Subcutaneous abdominal adipose tissue (tissue), 5 donors: ENCODE measurements at regions not wholly inside any gene's neighbourhood (a gene's known extent, or its start where the extent isn't known, plus 50 kb on each side); places are given as distances from the start of the nearest gene placed in this dataset.
"Not testable (repeated sequence)": the region's sequence is repeated elsewhere in the genome, so short reads cannot be mapped to it uniquely, and the experiment has no call there.

ENCODE experiments used
- H3K27ac ChIP-seq: one replicate; pipeline ENCODE4 v1.7.0; 2013; ENCODE audit warnings: low read depth, mild to moderate bottlenecking, inconsistent platforms, low read length, moderate library complexity
- H3K27me3 ChIP-seq, 5 donors: one replicate each; pipeline ENCODE4 v1.7.0; 2013; ENCODE audit warnings: low read length in 5 of 5, inconsistent platforms in 1 of 5; ENCODE audit not compliant: control insufficient read depth in 5 of 5, insufficient read depth in 4 of 5
- H3K36me3 ChIP-seq, 5 donors: one replicate each; pipeline ENCODE4 v1.7.0; 2013; ENCODE audit warnings: low read length in 5 of 5; ENCODE audit not compliant: control insufficient read depth in 5 of 5, insufficient read depth in 5 of 5
- H3K4me1 ChIP-seq, 5 donors: one replicate each; pipeline ENCODE4 v1.7.0; 2013; ENCODE audit warnings: low read length in 5 of 5, mild to moderate bottlenecking in 3 of 5, moderate library complexity in 1 of 5; ENCODE audit not compliant: control insufficient read depth in 5 of 5, insufficient read depth in 5 of 5
- H3K4me3 ChIP-seq, 5 donors: one replicate each; pipeline ENCODE4 v1.7.0; 2013; ENCODE audit warnings: low read length in 5 of 5, low read depth in 1 of 5
- H3K9ac ChIP-seq, 5 donors: one replicate each; pipeline ENCODE4 v1.7.0; 2013; ENCODE audit warnings: low read length in 5 of 5, mild to moderate bottlenecking in 4 of 5, moderate library complexity in 3 of 5
- H3K9me3 ChIP-seq, 5 donors: one replicate each; pipeline ENCODE4 v1.7.0; 2013; ENCODE audit warnings: low read length in 5 of 5; ENCODE audit not compliant: control insufficient read depth in 5 of 5
- donor health status: healthy.
- donor health status: healthy.
- donor health status: healthy.
- donor health status: healthy.
- donor health status: healthy.

DNA sequence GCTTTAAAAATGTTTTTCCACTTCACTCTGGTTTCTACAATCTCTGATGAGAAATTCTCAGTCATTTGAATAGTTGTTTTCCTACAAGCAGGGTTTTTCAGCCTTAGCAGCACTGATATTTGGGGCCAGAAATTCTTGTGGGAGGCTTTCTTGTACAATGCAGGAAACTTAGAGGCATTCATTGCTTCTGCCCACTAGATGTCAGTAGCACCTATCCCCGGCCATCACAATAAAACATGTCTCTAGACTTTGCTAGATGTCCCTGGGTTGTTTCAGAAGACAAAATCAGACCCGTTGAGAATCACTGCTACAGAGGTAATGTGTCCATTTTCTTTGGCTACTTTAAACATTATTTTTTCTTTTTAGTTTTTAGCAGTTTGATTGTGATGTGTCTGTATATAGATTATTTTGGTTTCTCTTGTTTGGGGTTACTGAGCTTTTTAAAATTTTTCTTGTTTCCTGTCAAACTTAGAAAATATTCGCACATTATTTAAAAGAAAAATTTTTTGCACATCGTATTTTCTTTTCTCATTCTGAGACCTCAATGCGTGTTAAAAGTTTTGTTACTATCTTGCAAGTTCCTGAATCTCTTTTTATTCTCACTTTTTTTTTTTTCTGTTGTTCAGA is 60.8 kb upstream of the CCDC179 start:
- Histone ChIP-seq H3K4me1 (no peaks in the 10 kb centered on the region), H3K36me3 (no peaks in the 10 kb centered on the region), H3K27ac (no peak overlapping the region), H3K9ac (no peak overlapping the region), H3K27me3 (no peaks in the 10 kb centered on the region), H3K9me3 (no peaks in the 10 kb centered on the region), H3K4me3 (no peak overlapping the region)

DNA sequence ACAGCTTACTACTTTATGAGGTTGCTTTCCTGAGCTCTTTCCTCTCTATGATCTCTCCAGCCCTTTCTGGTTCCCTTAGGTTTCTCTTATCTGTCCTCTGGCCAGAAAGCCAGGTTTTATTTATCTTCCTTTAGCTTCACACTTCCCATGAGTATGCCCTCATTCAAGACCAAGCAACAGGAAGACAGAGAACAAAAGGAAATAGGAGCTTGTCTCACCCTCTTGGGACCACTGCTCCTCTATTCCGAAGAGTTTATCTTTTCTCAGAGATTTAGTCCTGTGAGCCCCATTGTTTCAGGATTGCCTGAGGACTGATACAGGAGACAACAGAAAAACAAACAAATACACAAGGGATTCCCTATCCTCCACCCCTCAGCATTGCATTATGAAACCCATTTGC is 62.4 kb upstream of the CCDC179 start:
- no peak overlapping the region for H3K27ac ChIP-seq
- no peaks in the 10 kb centered on the region for H3K27me3 ChIP-seq
- no peaks in the 10 kb centered on the region for H3K9me3 ChIP-seq
- H3K4me1 ChIP-seq, result no peaks in the 10 kb centered on the region
- no peak overlapping the region for H3K4me3 ChIP-seq
- H3K9ac ChIP-seq, result no peak overlapping the region
- H3K36me3 ChIP-seq, result no peaks in the 10 kb centered on the region

DNA sequence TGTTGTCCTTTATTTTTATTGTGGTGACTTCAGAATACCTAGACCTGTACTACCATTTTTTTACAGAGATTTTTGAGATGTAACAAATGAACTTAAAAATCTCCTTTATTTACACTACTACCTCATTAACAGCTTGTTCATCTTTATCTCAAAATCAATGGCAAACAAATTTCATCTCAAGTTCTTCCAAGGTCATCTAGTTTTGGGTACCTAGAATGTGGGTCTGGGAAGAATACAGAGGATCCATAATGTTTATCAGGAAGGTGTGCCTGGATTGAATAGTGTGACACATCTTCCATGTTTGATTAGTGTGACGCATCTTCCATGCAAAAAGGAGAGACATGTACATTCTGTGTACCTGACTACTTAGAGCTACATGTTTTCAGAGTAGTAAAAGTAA is 63.3 kb upstream of the CCDC179 start:
- Histone ChIP-seq H3K36me3 (no peaks in the 10 kb centered on the region), H3K27ac (no peak overlapping the region), H3K9ac (no peak overlapping the region), H3K4me1 (no peaks in the 10 kb centered on the region), H3K27me3 (no peaks in the 10 kb centered on the region), H3K9me3 (no peaks in the 10 kb centered on the region), H3K4me3 (no peak overlapping the region)

DNA sequence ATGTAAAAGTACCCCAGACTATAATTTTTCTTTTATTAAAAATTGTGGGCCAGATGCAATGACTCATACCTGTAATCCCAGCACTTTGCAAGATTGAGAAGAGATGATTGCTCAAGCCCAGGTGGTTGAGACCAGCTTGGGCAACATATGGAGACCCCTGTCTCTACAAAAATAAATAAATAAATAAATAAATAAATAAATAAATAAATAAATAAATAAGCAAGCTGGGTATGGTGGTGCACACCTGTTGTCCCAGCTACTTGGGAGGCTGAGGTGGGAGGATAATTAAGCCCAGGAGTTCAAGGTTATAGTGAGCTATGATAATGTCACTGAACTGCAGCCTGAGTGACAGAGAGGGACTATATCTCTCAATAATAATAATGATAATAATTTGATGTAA is 66.1 kb upstream of the CCDC179 start:
- Histone ChIP-seq H3K27me3 (no peaks in the 10 kb centered on the region), H3K9ac (no peak overlapping the region), H3K36me3 (no peaks in the 10 kb centered on the region), H3K4me1 (no peaks in the 10 kb centered on the region), H3K27ac (no peak overlapping the region), H3K9me3 (no peaks in the 10 kb centered on the region), H3K4me3 (no peak overlapping the region)

- Histone ChIP-seq H3K36me3 (no peaks in the 10 kb centered on the region), H3K9me3 (no peaks in the 10 kb centered on the region), H3K27ac (no peak overlapping the region), H3K4me3 (no peak overlapping the region), H3K9ac (no peak overlapping the region), H3K27me3 (no peaks in the 10 kb centered on the region), H3K4me1 (no peaks in the 10 kb centered on the region)
These were observed 67.5 kb upstream of the CCDC179 start for GRCh38 chr11:22927793-22928192.

DNA sequence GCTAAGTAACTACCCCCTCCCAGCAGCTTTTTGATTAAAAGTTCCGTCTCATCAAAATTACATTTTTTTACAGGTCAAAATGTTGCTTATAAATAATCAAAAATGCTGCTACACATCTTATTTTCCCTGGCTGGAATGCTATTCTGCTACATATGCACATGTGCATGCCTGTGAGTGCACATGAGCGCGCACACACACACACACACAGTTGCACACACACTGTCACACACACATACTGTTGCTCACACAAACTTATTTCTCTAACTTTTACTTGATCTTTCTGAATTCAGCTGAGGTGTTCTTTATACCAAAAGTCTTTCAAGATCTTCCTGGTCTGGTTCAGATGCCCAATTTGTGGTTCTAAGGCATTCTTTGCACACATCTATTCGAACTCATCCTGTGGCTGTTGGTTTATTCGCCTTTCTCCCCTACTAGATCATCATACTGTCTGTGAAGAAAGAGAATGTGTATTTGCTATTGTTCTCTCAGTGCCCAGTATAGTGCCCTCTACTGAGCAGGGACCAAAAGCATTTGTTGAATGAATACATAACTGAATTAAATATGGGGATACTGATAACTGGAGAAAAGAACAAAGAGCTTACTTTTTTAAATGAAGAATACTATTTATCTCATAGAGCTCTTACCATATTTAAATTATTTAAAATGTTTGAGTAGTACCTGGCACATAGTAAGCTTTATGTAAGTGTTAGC is 68.1 kb upstream of the CCDC179 start:
- Histone ChIP-seq H3K36me3 (no peaks in the 10 kb centered on the region), H3K9me3 (no peaks in the 10 kb centered on the region), H3K4me3 (no peak overlapping the region), H3K27me3 (no peaks in the 10 kb centered on the region), H3K4me1 (no peaks in the 10 kb centered on the region), H3K27ac (no peak overlapping the region), H3K9ac (no peak overlapping the region)

- no peaks in the 10 kb centered on the region for H3K27me3 ChIP-seq
- no peak overlapping the region for H3K27ac ChIP-seq
- no peaks in the 10 kb centered on the region for H3K9me3 ChIP-seq
These were observed 70.7 kb upstream of the CCDC179 start for GRCh38 chr11:22930816-22931594.

DNA sequence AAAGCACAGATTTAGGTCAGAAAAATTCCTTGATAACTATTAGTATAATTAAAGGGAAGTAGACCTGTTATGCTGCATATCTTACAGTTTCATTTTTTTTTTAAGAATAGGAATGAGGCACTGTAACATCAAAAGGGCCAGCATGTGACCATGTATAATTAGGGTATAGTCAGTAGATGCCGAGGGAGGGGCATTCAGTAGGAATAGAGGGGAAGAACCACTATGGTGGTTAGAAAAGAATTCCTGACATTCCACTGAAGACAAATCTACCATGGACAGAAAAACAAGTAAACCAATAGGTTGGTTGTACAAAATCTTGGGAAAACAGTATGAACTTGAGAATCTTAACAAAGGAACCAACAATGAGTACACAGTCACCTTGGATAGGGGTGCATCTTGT is 78.4 kb upstream of the CCDC179 start:
- Histone ChIP-seq H3K9me3 (no peaks in the 10 kb centered on the region), H3K4me3 (no peak overlapping the region), H3K27ac (no peak overlapping the region), H3K9ac (no peak overlapping the region), H3K27me3 (no peaks in the 10 kb centered on the region), H3K4me1 (no peaks in the 10 kb centered on the region), H3K36me3 (no peaks in the 10 kb centered on the region)

More at GRCh38 chr11:22930816-22931594, 70.7 kb upstream of the CCDC179 start:
- Histone ChIP-seq H3K9ac (no peak overlapping the region), H3K4me3 (no peak overlapping the region), H3K4me1 (no peaks in the 10 kb centered on the region), H3K36me3 (no peaks in the 10 kb centered on the region)

- H3K27me3 ChIP-seq, H3K4me1 ChIP-seq, H3K9ac ChIP-seq, H3K36me3 ChIP-seq, H3K9me3 ChIP-seq, H3K27ac ChIP-seq, H3K4me3 ChIP-seq: not testable (repeated sequence)
These were observed 81.3 kb upstream of the CCDC179 start for GRCh38 chr11:22941544-22941943.

GRCh38 chr11:22957786-22958185 is 97.5 kb upstream of the CCDC179 start:
- no peak overlapping the region for H3K27ac ChIP-seq
- H3K4me1 ChIP-seq, result no peaks in the 10 kb centered on the region
- H3K9ac ChIP-seq, result no peak overlapping the region
- H3K27me3 ChIP-seq, result no peaks in the 10 kb centered on the region
- H3K4me3 ChIP-seq, result no peak overlapping the region
- no peaks in the 10 kb centered on the region for H3K36me3 ChIP-seq
- no peaks in the 10 kb centered on the region for H3K9me3 ChIP-seq
